ENCODE measurements at regions not wholly inside any gene's neighbourhood (a gene's known extent, or its start where the extent isn't known, plus 50 kb on each side); places are given as distances from the start of the nearest gene placed in this dataset.

- H3K27ac Mint-ChIP-seq, result no peak overlapping the region
- no peaks in the 10 kb centered on the region for H3K9me3 Mint-ChIP-seq
- H3K36me3 Mint-ChIP-seq (ENCODE audit: low read depth), result no peaks in the 10 kb centered on the region
- H3K4me3 Mint-ChIP-seq, result no peak overlapping the region
- H3K27me3 Mint-ChIP-seq (ENCODE audit: low read depth), result peaks cover 12% of the 10 kb centered on the region
- TF ChIP-seq CTCF (IDR thresholded peaks at IDR 0.05; ENCODE audit: unreplicated experiment in 3 of 3), result no peak
- peaks cover 3% of the 10 kb centered on the region for H3K4me1 Mint-ChIP-seq
These were observed 214.9 kb upstream of the SPRED2 start for GRCh38 chr2:65647249-65647842.

GRCh38 chr2:65640793-65641103 is 208.3 kb upstream of the SPRED2 start:
- Mint-ChIP-seq H3K27me3 (ENCODE audit: low read depth) (no peaks in the 10 kb centered on the region), H3K27ac (peak overlapping the region in 2 of 3 experiments; percentile 82 to 89), H3K9me3 (no peaks in the 10 kb centered on the region), H3K4me1 (peaks cover 13% of the 10 kb centered on the region), H3K36me3 (ENCODE audit: low read depth) (no peaks in the 10 kb centered on the region), H3K4me3 (peak overlapping the region in 2 of 3 experiments; percentile 52 to 66)
- no peak for TF ChIP-seq CTCF (IDR thresholded peaks at IDR 0.05; ENCODE audit: unreplicated experiment in 3 of 3)

GRCh38 chr2:65639156-65639864 is 206.9 kb upstream of the SPRED2 start:
- no peak overlapping the region for H3K27ac Mint-ChIP-seq
- H3K36me3 Mint-ChIP-seq (ENCODE audit: low read depth), result no peaks in the 10 kb centered on the region
- no peak for TF ChIP-seq CTCF (IDR thresholded peaks at IDR 0.05; ENCODE audit: unreplicated experiment in 3 of 3)
- H3K4me1 Mint-ChIP-seq, result peaks cover 13% of the 10 kb centered on the region
- no peaks in the 10 kb centered on the region for H3K27me3 Mint-ChIP-seq (ENCODE audit: low read depth)
- H3K9me3 Mint-ChIP-seq, result no peaks in the 10 kb centered on the region
- peak overlapping the region in 1 of 3 experiments; percentile 37 for H3K4me3 Mint-ChIP-seq

GRCh38 chr2:65638443-65638842 is 206.0 kb upstream of the SPRED2 start:
- TF ChIP-seq CTCF (IDR thresholded peaks at IDR 0.05; ENCODE audit: unreplicated experiment in 3 of 3), result no peak
- H3K4me3 Mint-ChIP-seq, result peak overlapping the region in 2 of 3 experiments; percentile 35 to 47
- H3K36me3 Mint-ChIP-seq (ENCODE audit: low read depth), result no peaks in the 10 kb centered on the region
- H3K27ac Mint-ChIP-seq, result no peak overlapping the region
- H3K9me3 Mint-ChIP-seq, result no peaks in the 10 kb centered on the region
- no peaks in the 10 kb centered on the region for H3K27me3 Mint-ChIP-seq (ENCODE audit: low read depth)
- peaks cover 13% of the 10 kb centered on the region for H3K4me1 Mint-ChIP-seq

- peaks cover 13% of the 10 kb centered on the region for H3K4me1 Mint-ChIP-seq
- H3K4me3 Mint-ChIP-seq, result peak overlapping the region in 1 of 3 experiments; percentile 24
- peaks cover 3% of the 10 kb centered on the region for H3K9me3 Mint-ChIP-seq
- H3K27me3 Mint-ChIP-seq (ENCODE audit: low read depth), result no peaks in the 10 kb centered on the region
- no peak overlapping the region for H3K27ac Mint-ChIP-seq
- TF ChIP-seq CTCF (IDR thresholded peaks at IDR 0.05; ENCODE audit: unreplicated experiment in 3 of 3), result no peak
- H3K36me3 Mint-ChIP-seq (ENCODE audit: low read depth), result no peaks in the 10 kb centered on the region
These were observed 204.5 kb upstream of the SPRED2 start for GRCh38 chr2:65636813-65637483.

All from nephron (organoid).